Liver (tissue), 3 donors: ENCODE measurements at regions not wholly inside any gene's neighbourhood (a gene's known extent, or its start where the extent isn't known, plus 50 kb on each side); places are given as distances from the start of the nearest gene placed in this dataset.

ENCODE experiments used
- RAD21 ChIP-seq, 2 donors: IDR thresholded peaks; 2 replicates each; pipeline ENCODE4 v1.6.1; 2016; ENCODE audit warnings: antibody characterized with exemption in 2 of 2, mild to moderate bottlenecking in 2 of 2
- SP1 ChIP-seq: IDR thresholded peaks from 2 replicates; pipeline ENCODE4 v1.6.1; 2018; ENCODE audit warnings: antibody characterized with exemption, mild to moderate bottlenecking
- TAF1 ChIP-seq: conservative IDR thresholded peaks from 2 replicates; pipeline ENCODE4 v1.6.1; 2016; ENCODE audit warnings: antibody characterized with exemption, mild to moderate bottlenecking
- YY1 ChIP-seq: IDR thresholded peaks from 2 replicates; pipeline ENCODE4 v1.6.1; 2016; ENCODE audit warnings: antibody characterized with exemption, mild to moderate bottlenecking
- TF ChIP-seq, protein P1 (sequence below): fragments of 150-350 bp; IDR thresholded peaks from 2 replicates; pipeline ENCODE4 v1.5.1; 2017; ENCODE audit warnings: improper control_type of control experiment, low read depth, low read length; ENCODE audit not compliant: missing input control
- TF ChIP-seq, protein P2 (sequence below): IDR thresholded peaks from 2 replicates; pipeline ENCODE4 v1.6.1; 2016; ENCODE audit warnings: antibody characterized with exemption, mild to moderate bottlenecking
- TF ChIP-seq, protein P3 (sequence below): IDR thresholded peaks from 2 replicates; pipeline ENCODE4 v1.6.1; 2016; ENCODE audit warnings: antibody characterized with exemption
- TF ChIP-seq, protein P4 (sequence below): IDR thresholded peaks from 2 replicates; pipeline ENCODE4 v1.6.1; 2016; ENCODE audit warnings: antibody characterized with exemption
- TF ChIP-seq, protein P5 (sequence below): IDR thresholded peaks from 2 replicates; pipeline ENCODE4 v1.6.1; 2016; ENCODE audit warnings: antibody characterized with exemption
- donor health status: healthy.
- donor health status: healthy.

DNA sequence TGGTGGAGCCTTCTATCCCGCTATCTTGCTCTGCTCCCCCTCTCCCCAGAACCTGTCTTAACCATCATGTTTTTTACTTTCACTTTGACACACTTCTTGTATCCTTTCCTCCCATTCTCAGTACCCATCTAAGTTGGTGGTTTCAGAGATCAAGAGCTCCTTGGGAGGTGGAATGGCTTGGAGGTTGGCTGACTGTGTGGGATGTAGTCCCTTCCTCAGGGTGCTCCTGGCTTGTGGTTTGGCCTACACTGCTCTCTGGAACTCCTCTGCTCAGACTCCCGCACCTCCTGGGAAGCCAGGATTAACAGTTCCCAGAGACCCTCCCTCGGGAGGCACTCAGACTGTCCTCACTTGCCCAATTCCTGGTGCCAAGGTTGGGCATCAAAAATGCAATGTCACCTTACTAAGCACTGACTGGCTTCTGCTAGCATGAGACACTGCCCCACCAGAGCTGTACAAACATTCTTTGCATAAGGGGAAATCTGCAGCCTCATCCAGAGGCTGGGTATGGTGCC is 93.1 kb upstream of the NAMPT start:
- TF ChIP-seq, protein P1, sequence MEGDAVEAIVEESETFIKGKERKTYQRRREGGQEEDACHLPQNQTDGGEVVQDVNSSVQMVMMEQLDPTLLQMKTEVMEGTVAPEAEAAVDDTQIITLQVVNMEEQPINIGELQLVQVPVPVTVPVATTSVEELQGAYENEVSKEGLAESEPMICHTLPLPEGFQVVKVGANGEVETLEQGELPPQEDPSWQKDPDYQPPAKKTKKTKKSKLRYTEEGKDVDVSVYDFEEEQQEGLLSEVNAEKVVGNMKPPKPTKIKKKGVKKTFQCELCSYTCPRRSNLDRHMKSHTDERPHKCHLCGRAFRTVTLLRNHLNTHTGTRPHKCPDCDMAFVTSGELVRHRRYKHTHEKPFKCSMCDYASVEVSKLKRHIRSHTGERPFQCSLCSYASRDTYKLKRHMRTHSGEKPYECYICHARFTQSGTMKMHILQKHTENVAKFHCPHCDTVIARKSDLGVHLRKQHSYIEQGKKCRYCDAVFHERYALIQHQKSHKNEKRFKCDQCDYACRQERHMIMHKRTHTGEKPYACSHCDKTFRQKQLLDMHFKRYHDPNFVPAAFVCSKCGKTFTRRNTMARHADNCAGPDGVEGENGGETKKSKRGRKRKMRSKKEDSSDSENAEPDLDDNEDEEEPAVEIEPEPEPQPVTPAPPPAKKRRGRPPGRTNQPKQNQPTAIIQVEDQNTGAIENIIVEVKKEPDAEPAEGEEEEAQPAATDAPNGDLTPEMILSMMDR = no peak
- TF ChIP-seq, protein P2, sequence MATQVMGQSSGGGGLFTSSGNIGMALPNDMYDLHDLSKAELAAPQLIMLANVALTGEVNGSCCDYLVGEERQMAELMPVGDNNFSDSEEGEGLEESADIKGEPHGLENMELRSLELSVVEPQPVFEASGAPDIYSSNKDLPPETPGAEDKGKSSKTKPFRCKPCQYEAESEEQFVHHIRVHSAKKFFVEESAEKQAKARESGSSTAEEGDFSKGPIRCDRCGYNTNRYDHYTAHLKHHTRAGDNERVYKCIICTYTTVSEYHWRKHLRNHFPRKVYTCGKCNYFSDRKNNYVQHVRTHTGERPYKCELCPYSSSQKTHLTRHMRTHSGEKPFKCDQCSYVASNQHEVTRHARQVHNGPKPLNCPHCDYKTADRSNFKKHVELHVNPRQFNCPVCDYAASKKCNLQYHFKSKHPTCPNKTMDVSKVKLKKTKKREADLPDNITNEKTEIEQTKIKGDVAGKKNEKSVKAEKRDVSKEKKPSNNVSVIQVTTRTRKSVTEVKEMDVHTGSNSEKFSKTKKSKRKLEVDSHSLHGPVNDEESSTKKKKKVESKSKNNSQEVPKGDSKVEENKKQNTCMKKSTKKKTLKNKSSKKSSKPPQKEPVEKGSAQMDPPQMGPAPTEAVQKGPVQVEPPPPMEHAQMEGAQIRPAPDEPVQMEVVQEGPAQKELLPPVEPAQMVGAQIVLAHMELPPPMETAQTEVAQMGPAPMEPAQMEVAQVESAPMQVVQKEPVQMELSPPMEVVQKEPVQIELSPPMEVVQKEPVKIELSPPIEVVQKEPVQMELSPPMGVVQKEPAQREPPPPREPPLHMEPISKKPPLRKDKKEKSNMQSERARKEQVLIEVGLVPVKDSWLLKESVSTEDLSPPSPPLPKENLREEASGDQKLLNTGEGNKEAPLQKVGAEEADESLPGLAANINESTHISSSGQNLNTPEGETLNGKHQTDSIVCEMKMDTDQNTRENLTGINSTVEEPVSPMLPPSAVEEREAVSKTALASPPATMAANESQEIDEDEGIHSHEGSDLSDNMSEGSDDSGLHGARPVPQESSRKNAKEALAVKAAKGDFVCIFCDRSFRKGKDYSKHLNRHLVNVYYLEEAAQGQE = no peak
- TF ChIP-seq, protein P3, sequence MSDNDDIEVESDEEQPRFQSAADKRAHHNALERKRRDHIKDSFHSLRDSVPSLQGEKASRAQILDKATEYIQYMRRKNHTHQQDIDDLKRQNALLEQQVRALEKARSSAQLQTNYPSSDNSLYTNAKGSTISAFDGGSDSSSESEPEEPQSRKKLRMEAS = no peak
- TF ChIP-seq RAD21 (IDR thresholded peaks at IDR 0.05) (no peak), YY1 (no peak), TAF1 (no peak), SP1 (no peak)
- TF ChIP-seq, protein P4, sequence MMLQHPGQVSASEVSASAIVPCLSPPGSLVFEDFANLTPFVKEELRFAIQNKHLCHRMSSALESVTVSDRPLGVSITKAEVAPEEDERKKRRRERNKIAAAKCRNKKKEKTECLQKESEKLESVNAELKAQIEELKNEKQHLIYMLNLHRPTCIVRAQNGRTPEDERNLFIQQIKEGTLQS = no peak
- TF ChIP-seq, protein P5, sequence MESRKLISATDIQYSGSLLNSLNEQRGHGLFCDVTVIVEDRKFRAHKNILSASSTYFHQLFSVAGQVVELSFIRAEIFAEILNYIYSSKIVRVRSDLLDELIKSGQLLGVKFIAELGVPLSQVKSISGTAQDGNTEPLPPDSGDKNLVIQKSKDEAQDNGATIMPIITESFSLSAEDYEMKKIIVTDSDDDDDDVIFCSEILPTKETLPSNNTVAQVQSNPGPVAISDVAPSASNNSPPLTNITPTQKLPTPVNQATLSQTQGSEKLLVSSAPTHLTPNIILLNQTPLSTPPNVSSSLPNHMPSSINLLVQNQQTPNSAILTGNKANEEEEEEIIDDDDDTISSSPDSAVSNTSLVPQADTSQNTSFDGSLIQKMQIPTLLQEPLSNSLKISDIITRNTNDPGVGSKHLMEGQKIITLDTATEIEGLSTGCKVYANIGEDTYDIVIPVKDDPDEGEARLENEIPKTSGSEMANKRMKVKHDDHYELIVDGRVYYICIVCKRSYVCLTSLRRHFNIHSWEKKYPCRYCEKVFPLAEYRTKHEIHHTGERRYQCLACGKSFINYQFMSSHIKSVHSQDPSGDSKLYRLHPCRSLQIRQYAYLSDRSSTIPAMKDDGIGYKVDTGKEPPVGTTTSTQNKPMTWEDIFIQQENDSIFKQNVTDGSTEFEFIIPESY = no peak
